ENCODE measurements at regions not wholly inside any gene's neighbourhood (a gene's known extent, or its start where the extent isn't known, plus 50 kb on each side); places are given as distances from the start of the nearest gene placed in this dataset.
"Not testable (repeated sequence)": the region's sequence is repeated elsewhere in the genome, so short reads cannot be mapped to it uniquely, and the experiment has no call there.

- no peak overlapping the region for H3K4me3 ChIP-seq (ENCODE audit: low read depth, low read length)
- no peak for DNase-seq (ENCODE audit: low read depth)
- TF ChIP-seq CTCF (IDR thresholded peaks at IDR 0.05; ENCODE audit: low read depth, low read length) (no peak), MAX (IDR thresholded peaks at IDR 0.05; ENCODE audit: low read depth, low read length) (no peak), MYC (IDR thresholded peaks at IDR 0.05; ENCODE audit: low read depth, low read length) (no peak), POLR2A (IDR thresholded peaks at IDR 0.05; ENCODE audit: extremely low read depth, insufficient read length) (no peak)
Measured at GRCh38 chr6:147961481-147962141, 381.0 kb upstream of the SASH1 start.

- not testable (repeated sequence) for H3K4me3 ChIP-seq (ENCODE audit: low read depth, low read length); DNase-seq (ENCODE audit: low read depth)
Measured at GRCh38 chr6:147965448-147965847, 377.2 kb upstream of the SASH1 start.

- DNase-seq (ENCODE audit: low read depth) = peak; percentile 24
- TF ChIP-seq POLR2A (IDR thresholded peaks at IDR 0.05; ENCODE audit: extremely low read depth, insufficient read length) (no peak), CTCF (IDR thresholded peaks at IDR 0.05; ENCODE audit: low read depth, low read length) (no peak), MYC (IDR thresholded peaks at IDR 0.05; ENCODE audit: low read depth, low read length) (no peak), MAX (IDR thresholded peaks at IDR 0.05; ENCODE audit: low read depth, low read length) (no peak)
Measured at GRCh38 chr6:147970970-147971369, 371.7 kb upstream of the SASH1 start.

GRCh38 chr6:147972448-147972847 lies 370.2 kb upstream of the SASH1 start:
- TF ChIP-seq POLR2A (IDR thresholded peaks at IDR 0.05; ENCODE audit: extremely low read depth, insufficient read length) = no peak
- TF ChIP-seq MAX (IDR thresholded peaks at IDR 0.05; ENCODE audit: low read depth, low read length) = no peak
- no peak for TF ChIP-seq MYC (IDR thresholded peaks at IDR 0.05; ENCODE audit: low read depth, low read length)
- TF ChIP-seq CTCF (IDR thresholded peaks at IDR 0.05; ENCODE audit: low read depth, low read length) = no peak
- DNase-seq (ENCODE audit: low read depth) = no peak

More at GRCh38 chr6:147970970-147971369, 371.7 kb upstream of the SASH1 start:
- no peak overlapping the region for H3K4me3 ChIP-seq (ENCODE audit: low read depth, low read length)

GRCh38 chr6:147973806-147974205 lies 368.8 kb upstream of the SASH1 start:
- no peak for TF ChIP-seq POLR2A (IDR thresholded peaks at IDR 0.05; ENCODE audit: extremely low read depth, insufficient read length)
- TF ChIP-seq MYC (IDR thresholded peaks at IDR 0.05; ENCODE audit: low read depth, low read length) = no peak
- no peak for TF ChIP-seq MAX (IDR thresholded peaks at IDR 0.05; ENCODE audit: low read depth, low read length)
- no peak for TF ChIP-seq CTCF (IDR thresholded peaks at IDR 0.05; ENCODE audit: low read depth, low read length)
- H3K4me3 ChIP-seq (ENCODE audit: low read depth, low read length) = no peak overlapping the region
- DNase-seq (ENCODE audit: low read depth) = no peak

More at GRCh38 chr6:147972448-147972847, 370.2 kb upstream of the SASH1 start:
- no peak overlapping the region for H3K4me3 ChIP-seq (ENCODE audit: low read depth, low read length)

- no peak for TF ChIP-seq POLR2A (IDR thresholded peaks at IDR 0.05; ENCODE audit: extremely low read depth, insufficient read length)
- no peak for TF ChIP-seq MAX (IDR thresholded peaks at IDR 0.05; ENCODE audit: low read depth, low read length)
- no peak for TF ChIP-seq MYC (IDR thresholded peaks at IDR 0.05; ENCODE audit: low read depth, low read length)
- no peak for TF ChIP-seq CTCF (IDR thresholded peaks at IDR 0.05; ENCODE audit: low read depth, low read length)
- H3K4me3 ChIP-seq (ENCODE audit: low read depth, low read length) = no peak overlapping the region
- no peak for DNase-seq (ENCODE audit: low read depth)
Measured at GRCh38 chr6:147974376-147974775, 368.3 kb upstream of the SASH1 start.
